Tongue (tissue), 1 donor: ENCODE measurements at regions not wholly inside any gene's neighbourhood (a gene's known extent, or its start where the extent isn't known, plus 50 kb on each side); places are given as distances from the start of the nearest gene placed in this dataset.

Experiments used
- DNase-seq: peaks from one replicate; pipeline ENCODE4 v3.0.0-alpha.2; 2015

GRCh38 chr6:23027281-23027680, 457.9 kb downstream of the HDGFL1 start:
- DNase-seq = peak; percentile 40

- DNase-seq = no peak
These were observed 462.6 kb downstream of the HDGFL1 start for GRCh38 chr6:23031986-23032385.

GRCh38 chr6:23034926-23035325, 465.6 kb downstream of the HDGFL1 start:
- DNase-seq = no peak

- peak; percentile 46 for DNase-seq
These were observed 467.1 kb downstream of the HDGFL1 start for GRCh38 chr6:23036406-23036983.

- DNase-seq = no peak
These were observed 471.5 kb downstream of the HDGFL1 start for GRCh38 chr6:23040899-23041298.

- DNase-seq = no peak
These were observed 475.9 kb downstream of the HDGFL1 start for GRCh38 chr6:23045280-23045679.

- DNase-seq = no peak
These were observed 486.2 kb downstream of the HDGFL1 start for GRCh38 chr6:23055523-23055922.

- peak; percentile 44 for DNase-seq
These were observed 504.5 kb downstream of the HDGFL1 start for GRCh38 chr6:23073821-23074220.

- DNase-seq = no peak
These were observed 508.4 kb downstream of the HDGFL1 start for GRCh38 chr6:23077772-23078171.

- DNase-seq = no peak
These were observed 512.3 kb downstream of the HDGFL1 start for GRCh38 chr6:23081701-23082100.

GRCh38 chr6:23086100-23086499, 516.7 kb downstream of the HDGFL1 start:
- peak; percentile 14 for DNase-seq

GRCh38 chr6:23087471-23087870, 518.1 kb downstream of the HDGFL1 start:
- no peak for DNase-seq

- DNase-seq = no peak
These were observed 519.4 kb downstream of the HDGFL1 start for GRCh38 chr6:23088761-23089160.

GRCh38 chr6:23089981-23090380, 520.6 kb downstream of the HDGFL1 start:
- peak; percentile 12 for DNase-seq

- DNase-seq = no peak
These were observed 522.4 kb downstream of the HDGFL1 start for GRCh38 chr6:23091795-23092194.

GRCh38 chr6:23096876-23097275, 527.5 kb downstream of the HDGFL1 start:
- peak; percentile 15 for DNase-seq

- peak; percentile 83 for DNase-seq
These were observed 528.2 kb downstream of the HDGFL1 start for GRCh38 chr6:23097566-23097965.

- peak; percentile 9 for DNase-seq
These were observed 537.6 kb downstream of the HDGFL1 start for GRCh38 chr6:23106951-23107350.

GRCh38 chr6:23111984-23112383, 542.6 kb downstream of the HDGFL1 start:
- no peak for DNase-seq

GRCh38 chr6:23114812-23115504, 545.6 kb downstream of the HDGFL1 start:
- DNase-seq = no peak

GRCh38 chr6:23137611-23138010, 568.2 kb downstream of the HDGFL1 start:
- no peak for DNase-seq

GRCh38 chr6:23140871-23141270, 571.5 kb downstream of the HDGFL1 start:
- DNase-seq = no peak

- peak; percentile 6 for DNase-seq
These were observed 576.4 kb downstream of the HDGFL1 start for GRCh38 chr6:23145781-23146180.

GRCh38 chr6:23154159-23154558, 584.8 kb downstream of the HDGFL1 start:
- DNase-seq = no peak
